ENCODE measurements at regions not wholly inside any gene's neighbourhood (a gene's known extent, or its start where the extent isn't known, plus 50 kb on each side); places are given as distances from the start of the nearest gene placed in this dataset.

- TF ChIP-seq CTCF (IDR thresholded peaks at IDR 0.05), result no peak
- TF ChIP-seq POLR2A (IDR thresholded peaks at IDR 0.05), result no peak
These were observed 134.7 kb upstream of the FAT1 start for GRCh38 chr4:186858355-186858754.

Measured in body of pancreas (tissue), 4 donors.